ENCODE measurements at regions not wholly inside any gene's neighbourhood (a gene's known extent, or its start where the extent isn't known, plus 50 kb on each side); places are given as distances from the start of the nearest gene placed in this dataset.

GRCh38 chr5:58117542-58117941, 342.3 kb downstream of the PLK2 start:
- TF ChIP-seq CTCF (IDR thresholded peaks at IDR 0.05), result no peak

GRCh38 chr5:58116346-58116745, 343.5 kb downstream of the PLK2 start:
- TF ChIP-seq CTCF (IDR thresholded peaks at IDR 0.05), result no peak

DNA sequence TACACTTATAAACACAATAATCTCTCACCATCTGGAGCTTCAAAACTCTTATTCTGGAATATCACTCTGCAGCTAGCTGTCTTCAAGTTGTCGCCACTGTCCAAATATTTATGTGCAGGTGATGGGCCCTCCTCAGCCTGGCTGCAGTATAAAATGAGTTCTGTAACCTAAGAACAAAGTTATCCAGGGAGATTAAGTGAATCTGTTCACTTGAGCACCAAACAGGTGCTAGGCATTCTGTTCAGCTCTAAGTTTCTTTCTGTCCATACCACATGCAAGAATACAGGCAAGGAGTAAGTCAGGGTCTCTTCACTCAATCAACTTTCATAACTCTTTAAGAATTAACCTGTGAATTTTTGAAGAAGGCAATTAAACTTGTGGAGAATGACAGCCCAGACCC, 344.1 kb downstream of the PLK2 start:
- no peak for TF ChIP-seq CTCF (IDR thresholded peaks at IDR 0.05)

- no peak for TF ChIP-seq CTCF (IDR thresholded peaks at IDR 0.05)
These were observed 345.6 kb downstream of the PLK2 start for GRCh38 chr5:58114324-58114723.

- TF ChIP-seq CTCF (IDR thresholded peaks at IDR 0.05), result no peak
These were observed 346.7 kb downstream of the PLK2 start for GRCh38 chr5:58113172-58113571.

- TF ChIP-seq CTCF (IDR thresholded peaks at IDR 0.05), result no peak
These were observed 351.4 kb downstream of the PLK2 start for GRCh38 chr5:58108511-58108910.

DNA sequence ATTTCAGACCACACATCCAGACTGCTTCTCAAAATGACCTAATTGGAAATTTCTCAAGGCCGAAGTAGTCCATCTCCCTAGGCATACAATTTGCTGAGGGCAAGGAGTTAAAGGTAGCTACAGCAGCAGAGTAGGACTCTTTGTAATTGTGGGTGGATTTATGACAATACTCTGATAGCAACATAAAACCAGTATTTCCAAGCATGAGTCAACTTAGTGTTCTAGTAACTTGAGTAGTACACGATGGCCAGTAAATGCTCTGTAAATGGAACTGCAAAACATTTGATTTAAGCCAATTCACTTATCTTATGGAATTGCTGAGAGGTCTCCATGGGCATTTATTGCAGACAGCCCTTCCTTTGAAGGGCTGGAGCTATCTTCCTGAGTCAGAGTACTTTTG, 352.2 kb downstream of the PLK2 start:
- no peak for TF ChIP-seq CTCF (IDR thresholded peaks at IDR 0.05)

DNA sequence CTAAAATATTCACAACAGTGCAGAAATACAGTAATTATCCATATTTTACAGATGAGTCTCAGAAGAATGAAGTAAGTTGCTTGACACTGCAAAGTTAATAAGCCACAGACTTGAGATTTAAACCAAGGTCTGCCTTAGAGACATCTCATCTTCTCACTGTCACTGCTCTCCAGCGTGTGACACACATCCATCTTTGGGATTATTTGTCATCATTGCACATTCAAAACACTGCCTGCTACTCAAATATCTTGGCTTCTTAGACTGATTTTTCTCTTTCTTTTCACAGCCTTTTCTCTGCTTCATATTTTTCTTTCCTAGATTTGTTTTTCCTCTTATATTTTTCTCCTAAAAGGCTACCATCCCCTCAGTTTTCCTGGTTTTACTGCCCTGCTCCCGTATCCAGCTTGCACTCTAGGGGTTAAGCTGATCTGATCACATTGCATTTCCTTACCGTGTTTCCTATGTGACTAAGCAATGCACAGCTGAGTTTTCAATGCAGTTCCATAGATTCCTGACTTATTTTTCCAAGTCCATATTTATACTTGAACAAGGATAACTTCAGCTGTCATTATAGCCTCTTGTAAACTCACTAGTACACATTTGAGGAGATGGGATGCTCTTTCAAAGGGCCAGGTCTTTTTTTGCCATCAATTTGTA, 353.0 kb downstream of the PLK2 start:
- no peak for TF ChIP-seq CTCF (IDR thresholded peaks at IDR 0.05)
